HFFc6 (cell line): ENCODE measurements at regions not wholly inside any gene's neighbourhood (a gene's known extent, or its start where the extent isn't known, plus 50 kb on each side); places are given as distances from the start of the nearest gene placed in this dataset.

Experiments used
- DNase-seq: peaks from one replicate; pipeline ENCODE4 v3.0.0-alpha.2; 2018
- H3K27ac Mint-ChIP-seq: 2 replicates; pipeline ENCODE4 v1.8.0; 2020; ENCODE audit warnings: mild to moderate bottlenecking, mixed read lengths
- H3K27me3 Mint-ChIP-seq: 2 replicates; pipeline ENCODE4 v1.8.0; 2021; ENCODE audit warnings: mild to moderate bottlenecking, moderate library complexity, mixed read lengths; ENCODE audit not compliant: insufficient read depth
- H3K36me3 Mint-ChIP-seq: 2 replicates; pipeline ENCODE4 v1.8.0; 2021; ENCODE audit warnings: low read depth, mixed read lengths
- H3K4me1 Mint-ChIP-seq: 2 replicates; pipeline ENCODE4 v1.8.0; 2020; ENCODE audit warnings: low read depth, mixed read lengths
- H3K4me3 Mint-ChIP-seq: 2 replicates; pipeline ENCODE4 v1.8.0; 2020; ENCODE audit warnings: mild to moderate bottlenecking, moderate library complexity, mixed read lengths
- H3K9me3 Mint-ChIP-seq: 2 replicates; pipeline ENCODE4 v1.8.0; 2020; ENCODE audit warnings: mild to moderate bottlenecking, mixed read lengths
- CTCF ChIP-seq: fragments of 200-600 bp; sonication (generic); IDR thresholded peaks from 2 replicates; pipeline ENCODE4 v1.5.0; 2021; ENCODE audit warnings: antibody characterized with exemption, mild to moderate bottlenecking

DNA sequence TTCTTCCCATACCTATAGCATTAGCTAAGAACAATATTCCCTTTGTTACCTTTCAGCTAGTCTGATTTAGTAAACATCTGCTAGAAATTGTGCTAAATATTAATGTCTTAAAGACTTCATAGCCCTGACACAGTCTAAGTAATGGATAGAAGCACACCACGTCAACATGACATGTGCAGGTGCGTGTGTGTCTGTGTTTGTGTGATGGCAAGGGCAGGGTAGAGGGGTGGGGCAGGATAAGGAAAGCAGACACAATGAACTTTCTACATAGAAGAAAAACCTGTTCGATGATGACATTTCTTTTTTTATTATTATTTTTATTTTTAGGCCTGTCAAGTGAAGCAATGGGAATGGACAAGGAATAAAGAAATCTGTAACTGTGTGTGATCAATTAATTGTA, 223.3 kb downstream of the NOL4 start:
- Mint-ChIP-seq H3K4me1 (no peaks in the 10 kb centered on the region), H3K36me3 (no peaks in the 10 kb centered on the region), H3K4me3 (no peak overlapping the region), H3K27ac (no peak overlapping the region), H3K9me3 (peaks cover 16% of the 10 kb centered on the region), H3K27me3 (no peaks in the 10 kb centered on the region)
- no peak for TF ChIP-seq CTCF
- DNase-seq = no peak

- Mint-ChIP-seq H3K27me3 (no peaks in the 10 kb centered on the region), H3K36me3 (no peaks in the 10 kb centered on the region; the same call in 1 of the 2 replicates), H3K27ac (no peak overlapping the region), H3K4me1 (no peaks in the 10 kb centered on the region), H3K4me3 (no peak overlapping the region), H3K9me3 (peaks cover 26% of the 10 kb centered on the region)
- no peak for TF ChIP-seq CTCF
- DNase-seq = no peak
These were observed 237.5 kb downstream of the NOL4 start for GRCh38 chr18:33987206-33987605.

GRCh38 chr18:33983126-33983525, 241.6 kb downstream of the NOL4 start:
- no peak overlapping the region for H3K27ac Mint-ChIP-seq
- DNase-seq = no peak
- TF ChIP-seq CTCF = no peak
- H3K27me3 Mint-ChIP-seq = no peaks in the 10 kb centered on the region
- H3K9me3 Mint-ChIP-seq = peaks cover 36% of the 10 kb centered on the region
- no peak overlapping the region for H3K4me3 Mint-ChIP-seq
- no peaks in the 10 kb centered on the region for H3K4me1 Mint-ChIP-seq
- H3K36me3 Mint-ChIP-seq = no peaks in the 10 kb centered on the region; the same call in 1 of the 2 replicates

DNA sequence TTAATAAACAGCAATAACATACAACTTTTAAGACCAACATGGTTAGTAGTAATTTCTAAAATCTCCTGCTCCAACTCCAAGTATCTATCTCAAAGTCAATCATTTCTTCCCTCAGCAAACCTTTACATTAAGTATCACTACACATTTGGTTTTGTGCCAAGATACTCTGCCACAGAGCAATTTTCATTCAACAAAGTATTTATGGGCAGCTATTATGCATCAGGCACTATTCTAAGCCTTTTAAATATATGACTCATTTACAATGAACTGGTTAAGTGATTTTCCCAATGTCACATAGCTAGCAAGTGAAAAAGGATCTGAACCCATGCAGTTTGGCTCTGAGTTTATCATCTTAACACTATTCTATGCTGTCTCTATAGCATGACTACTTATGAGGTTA, 264.3 kb downstream of the NOL4 start:
- no peaks in the 10 kb centered on the region for H3K36me3 Mint-ChIP-seq
- no peaks in the 10 kb centered on the region for H3K4me1 Mint-ChIP-seq
- no peaks in the 10 kb centered on the region for H3K27me3 Mint-ChIP-seq
- DNase-seq = no peak
- H3K27ac Mint-ChIP-seq = no peak overlapping the region
- no peak for TF ChIP-seq CTCF
- H3K9me3 Mint-ChIP-seq = peaks cover 33% of the 10 kb centered on the region
- H3K4me3 Mint-ChIP-seq = no peak overlapping the region

DNA sequence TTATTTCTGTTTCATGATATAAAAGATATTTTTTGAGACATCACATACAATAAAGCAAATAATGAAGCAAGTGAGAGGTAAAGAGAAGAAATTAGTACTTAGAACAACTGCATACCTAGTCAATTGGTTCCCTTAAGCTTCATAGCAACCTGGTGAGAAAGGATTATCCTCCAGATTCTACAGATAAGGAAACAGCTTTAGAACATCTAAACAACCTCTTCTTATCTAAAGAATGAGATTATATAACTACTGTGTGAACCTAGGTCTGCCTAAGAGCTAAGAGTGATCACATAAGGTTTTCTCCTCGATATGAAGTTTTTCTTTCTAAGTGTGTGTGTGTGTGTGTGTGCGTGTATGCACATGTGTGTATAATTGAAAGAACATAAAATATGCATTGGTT, 265.1 kb downstream of the NOL4 start:
- H3K4me1 Mint-ChIP-seq = no peaks in the 10 kb centered on the region
- H3K9me3 Mint-ChIP-seq = peaks cover 33% of the 10 kb centered on the region
- H3K4me3 Mint-ChIP-seq = no peak overlapping the region
- TF ChIP-seq CTCF = no peak
- H3K27ac Mint-ChIP-seq = no peak overlapping the region
- no peaks in the 10 kb centered on the region for H3K27me3 Mint-ChIP-seq
- no peaks in the 10 kb centered on the region for H3K36me3 Mint-ChIP-seq
- DNase-seq = no peak

- H3K27me3 Mint-ChIP-seq = no peaks in the 10 kb centered on the region
- no peak for DNase-seq
- no peak for TF ChIP-seq CTCF
- no peak overlapping the region for H3K4me3 Mint-ChIP-seq
- peaks cover 29% of the 10 kb centered on the region for H3K9me3 Mint-ChIP-seq
- no peaks in the 10 kb centered on the region for H3K36me3 Mint-ChIP-seq
- H3K27ac Mint-ChIP-seq = no peak overlapping the region
- no peaks in the 10 kb centered on the region for H3K4me1 Mint-ChIP-seq
These were observed 267.0 kb downstream of the NOL4 start for GRCh38 chr18:33957707-33958106.
